A673 (cell line): ENCODE measurements at regions not wholly inside any gene's neighbourhood (a gene's known extent, or its start where the extent isn't known, plus 50 kb on each side); places are given as distances from the start of the nearest gene placed in this dataset.

Experiments used
- CTCF ChIP-seq: fragments of 300-800, 200-600 bp; sonication (generic); conservative IDR thresholded peaks from 2 replicates; pipeline ENCODE4 v1.5.1; 2017; ENCODE audit warnings: low read depth, mild to moderate bottlenecking, antibody characterized with exemption, low read length, moderate library complexity, mixed read lengths
- EZH2 ChIP-seq: fragments of 200-600 bp; sonication (generic); IDR thresholded peaks from 2 replicates; pipeline ENCODE4 v1.6.1; 2017; ENCODE audit warnings: borderline replicate concordance, low read depth, mild to moderate bottlenecking, mixed read lengths, antibody characterized with exemption, low read length; ENCODE audit not compliant: poor library complexity, severe bottlenecking

DNA sequence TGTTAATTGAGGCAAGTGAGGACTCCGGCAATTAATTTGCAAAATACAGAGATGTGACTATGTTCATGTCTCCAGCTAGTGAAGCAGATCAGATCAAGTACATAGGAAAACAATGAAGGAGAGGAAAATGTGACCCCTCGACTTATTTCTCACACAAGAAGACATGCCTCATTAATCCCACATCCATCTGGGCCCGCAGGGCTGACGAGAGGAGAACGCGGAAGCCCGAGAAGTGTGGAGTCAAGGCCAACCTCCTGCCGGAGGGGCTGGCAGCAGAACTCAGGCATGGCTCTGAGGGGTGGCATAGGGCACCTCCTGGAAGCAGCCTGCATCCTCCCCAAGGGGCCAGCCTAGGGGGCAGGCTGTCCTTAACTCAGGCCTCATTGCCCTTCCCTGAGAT lies 54.4 kb downstream of the ZNF503 start:
- TF ChIP-seq CTCF (no peak), EZH2 (no peak)
